ENCODE measurements at regions not wholly inside any gene's neighbourhood (a gene's known extent, or its start where the extent isn't known, plus 50 kb on each side); places are given as distances from the start of the nearest gene placed in this dataset.

- TF ChIP-seq EP300 (IDR thresholded peaks at IDR 0.05) (no peak), CTCF (IDR thresholded peaks at IDR 0.05) (no peak), POLR2A (IDR thresholded peaks at IDR 0.05) (no peak)
Observed at GRCh38 chr5:125203912-125204311, 457.5 kb upstream of the ZNF608 start.

All from suprapubic skin (tissue), 3 donors.